Ureter (tissue), 1 donor: ENCODE measurements at regions not wholly inside any gene's neighbourhood (a gene's known extent, or its start where the extent isn't known, plus 50 kb on each side); places are given as distances from the start of the nearest gene placed in this dataset.

Source experiments
- DNase-seq: peaks from one replicate; pipeline ENCODE4 v3.0.0-alpha.2; 2020; ENCODE audit warnings: low spot score
- donor health status: DM: yes; HTN: yes; CAD: no.

DNA sequence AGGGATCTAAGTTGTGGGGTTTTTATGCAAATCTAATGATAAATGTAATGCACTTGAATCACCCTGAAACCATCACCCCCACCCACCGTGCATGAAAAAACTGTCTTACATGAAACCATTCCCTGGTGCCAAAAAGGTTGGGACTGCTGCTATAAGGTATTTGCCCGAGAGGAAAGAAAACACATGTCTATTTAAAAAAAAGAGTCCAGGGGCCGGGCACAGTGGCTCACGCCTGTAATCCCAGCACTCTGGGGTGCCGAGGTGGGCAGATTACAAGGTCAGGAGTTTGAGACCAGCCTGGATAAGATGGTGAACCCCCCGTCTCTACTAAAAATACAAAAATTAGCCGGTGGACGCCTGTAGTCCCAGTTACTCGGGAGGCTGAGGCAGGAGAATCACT is 1372.8 kb upstream of the CDH2 start:
- DNase-seq, result no peak

DNA sequence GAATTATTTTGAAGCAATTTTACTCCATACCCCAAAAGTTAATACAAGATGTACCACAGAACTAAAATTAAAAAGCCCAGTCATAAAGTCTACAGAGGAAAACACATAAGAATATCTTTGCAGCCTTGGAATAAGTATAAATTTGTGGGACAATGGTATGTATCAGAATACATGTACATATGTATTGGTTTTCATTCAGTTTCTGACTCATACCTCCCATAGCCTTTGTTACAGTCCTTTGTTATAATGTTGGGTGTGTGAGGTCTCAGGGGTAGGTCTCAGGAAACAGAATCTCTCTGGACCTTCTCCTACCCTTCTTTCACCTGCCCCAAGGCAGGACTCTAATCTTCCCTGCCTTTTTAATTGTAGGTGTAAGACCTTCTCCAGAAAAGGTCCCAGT is 1370.7 kb upstream of the CDH2 start:
- no peak for DNase-seq

DNA sequence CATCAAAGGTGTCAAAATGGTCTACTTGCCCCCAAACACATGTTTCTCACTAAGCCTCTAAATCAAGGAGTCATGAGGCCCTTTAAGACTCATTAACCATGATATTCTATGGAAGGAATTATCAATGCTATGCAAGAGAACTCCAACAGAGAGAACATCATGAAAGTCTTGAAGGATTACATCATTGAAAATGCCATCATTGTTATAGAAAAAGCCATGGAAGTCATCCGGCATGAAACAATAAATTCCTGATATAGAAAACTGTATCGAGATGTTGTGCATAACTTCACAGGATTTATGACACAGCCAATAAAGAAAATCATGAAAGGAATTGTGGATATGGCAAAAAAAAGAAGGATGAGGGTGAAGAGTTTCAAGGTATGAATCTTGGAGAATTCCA is 1363.6 kb upstream of the CDH2 start:
- no peak for DNase-seq

DNA sequence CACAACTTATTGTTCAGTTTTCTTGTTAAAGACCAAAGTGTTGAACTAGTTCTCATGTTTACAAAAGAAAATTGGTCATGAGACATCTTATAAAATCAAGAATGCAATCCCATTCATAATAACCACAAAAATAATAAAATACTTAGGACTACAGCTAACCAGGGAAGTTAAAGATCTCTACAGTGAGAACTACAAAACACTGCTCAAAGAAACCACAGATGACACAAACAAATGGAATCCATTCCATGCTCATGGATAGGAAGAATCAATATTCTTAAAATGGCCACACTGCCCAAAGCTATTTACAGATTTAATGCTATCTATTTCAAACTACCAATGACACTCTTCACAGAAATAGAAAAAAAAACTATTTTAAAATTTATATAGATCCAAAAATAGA is 1354.8 kb upstream of the CDH2 start:
- no peak for DNase-seq

DNA sequence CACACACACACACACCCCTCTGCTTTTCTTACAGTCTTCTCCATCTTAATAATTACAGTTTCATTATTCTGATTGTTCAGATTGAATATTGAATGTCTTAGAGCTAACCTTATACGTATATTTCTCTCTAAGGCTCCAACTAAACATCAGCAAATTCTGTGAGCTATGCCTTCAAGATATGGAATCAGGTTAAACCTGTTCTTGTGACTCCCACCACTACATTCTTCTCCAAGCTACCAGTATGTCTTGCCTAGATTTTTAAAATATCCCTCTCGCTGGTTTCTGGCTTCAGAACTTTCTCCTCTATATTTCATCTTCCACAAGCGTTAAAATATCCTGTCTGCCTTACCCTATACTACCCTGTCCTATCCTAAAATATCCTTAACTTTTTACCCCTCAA is 1346.4 kb upstream of the CDH2 start:
- no peak for DNase-seq

DNA sequence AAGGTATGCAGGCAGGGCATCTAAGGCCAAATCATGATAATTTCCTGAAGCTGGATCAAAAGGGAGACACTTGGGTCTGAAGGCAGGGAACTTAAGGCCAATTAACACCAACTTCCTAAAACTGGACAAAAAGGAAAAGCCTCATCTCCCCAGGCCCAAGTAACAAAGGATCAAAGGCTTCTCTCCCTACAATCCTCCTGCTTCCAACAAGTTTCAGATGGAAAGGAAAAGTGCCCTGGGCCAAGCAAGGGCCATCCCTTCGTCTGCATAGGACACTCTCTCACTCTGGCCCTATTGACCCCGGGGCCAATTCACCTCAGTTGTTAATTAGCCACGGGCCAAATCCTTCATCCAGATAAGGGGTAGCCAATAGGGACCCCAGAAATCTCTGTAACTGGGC is 1335.8 kb upstream of the CDH2 start:
- DNase-seq, result no peak

DNA sequence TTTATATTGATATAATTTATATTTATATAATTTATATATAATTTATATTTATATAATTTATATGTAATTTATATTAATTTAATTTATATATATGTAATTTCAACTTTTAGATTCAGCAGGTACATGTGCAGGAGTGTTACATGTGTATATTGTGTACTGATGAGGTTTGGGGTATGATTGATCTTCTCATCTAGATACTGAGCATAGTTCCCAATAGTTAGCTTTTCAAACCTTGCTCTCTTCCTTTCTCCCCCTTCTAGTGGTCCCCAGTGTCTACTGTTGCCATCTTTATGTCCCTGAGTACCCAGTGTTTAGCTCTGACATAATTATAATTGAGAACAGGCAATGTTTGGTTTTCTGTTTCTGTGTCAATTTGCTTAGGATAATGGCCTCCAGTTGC is 1335.3 kb upstream of the CDH2 start:
- DNase-seq, result no peak

DNA sequence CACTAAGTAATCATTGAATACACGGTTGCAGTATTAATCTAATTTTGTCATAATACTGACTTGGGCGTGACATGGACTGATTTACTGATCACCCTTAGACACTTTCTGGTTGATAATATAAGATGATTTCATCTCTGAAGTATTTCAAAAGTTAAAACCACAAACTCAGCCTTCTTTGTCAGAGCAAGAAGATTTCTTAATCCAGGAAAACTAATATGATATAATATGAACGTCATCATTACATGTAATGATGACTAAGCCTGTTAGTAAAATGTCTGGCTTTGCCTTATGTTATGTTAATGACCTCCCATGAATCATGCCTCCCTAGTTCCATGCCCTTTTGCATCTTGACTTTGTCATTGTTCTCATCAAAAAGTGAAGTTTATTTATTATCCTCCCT is 1325.0 kb upstream of the CDH2 start:
- DNase-seq, result no peak

DNA sequence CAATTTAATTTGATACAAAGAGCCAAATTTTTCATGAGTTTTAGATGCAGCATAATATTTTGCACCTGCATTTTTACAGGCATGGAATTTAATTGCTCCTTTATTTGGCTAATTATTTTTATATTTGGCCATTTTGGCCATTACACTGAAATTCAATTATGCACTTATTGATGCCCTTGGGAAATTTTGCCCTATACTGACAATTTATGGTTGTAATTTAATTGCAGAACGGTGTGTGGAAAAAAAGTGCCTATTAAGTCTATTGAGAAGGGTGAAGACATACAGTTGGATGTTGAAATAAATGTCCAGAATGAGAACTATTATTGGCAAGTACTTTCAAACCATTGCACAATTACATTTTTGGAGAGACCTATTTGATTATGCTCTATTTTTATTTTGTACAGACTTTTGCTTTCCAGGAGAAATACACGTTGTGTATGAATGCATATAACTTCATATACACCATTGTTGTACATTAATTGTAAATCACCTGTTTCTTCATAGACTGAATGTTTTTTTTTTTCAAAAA is 1319.3 kb upstream of the CDH2 start:
- no peak for DNase-seq

DNA sequence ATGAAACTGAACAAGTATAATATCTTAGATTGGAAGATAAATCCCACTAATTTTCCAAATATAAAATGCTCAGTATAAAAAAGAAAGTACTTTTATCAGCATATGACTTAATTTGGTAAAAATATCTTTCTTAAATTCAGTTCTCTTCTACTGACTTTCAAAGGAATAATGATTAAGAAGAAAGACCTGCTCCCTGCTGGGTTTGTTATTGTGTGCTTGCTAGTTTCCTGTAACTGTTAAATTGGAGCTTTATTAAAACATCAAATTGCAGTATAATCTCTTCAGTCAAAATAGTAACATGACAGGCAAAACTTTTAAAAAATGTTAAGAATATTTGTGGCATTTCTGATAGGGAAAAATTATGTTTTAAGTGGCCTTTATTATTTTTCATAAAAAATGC is 1317.4 kb upstream of the CDH2 start:
- no peak for DNase-seq

DNA sequence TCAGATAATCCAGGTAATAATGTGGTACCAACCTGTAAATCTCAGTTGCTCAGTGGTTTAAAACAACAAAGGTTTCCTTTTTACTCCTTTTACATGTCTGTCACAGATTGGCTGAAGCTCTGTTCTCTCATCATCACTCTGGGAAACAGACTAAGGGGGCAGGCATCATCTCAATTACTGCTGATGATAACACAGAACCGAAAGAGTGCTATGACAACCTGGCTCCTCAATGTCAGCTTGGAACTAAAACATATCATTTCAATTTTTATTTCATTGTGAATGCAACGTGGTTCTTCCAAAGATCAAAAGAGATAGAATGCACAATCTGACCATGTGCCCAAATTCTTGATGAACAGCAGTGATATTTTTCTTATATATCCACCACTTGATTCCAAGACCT is 1315.0 kb upstream of the CDH2 start:
- no peak for DNase-seq

DNA sequence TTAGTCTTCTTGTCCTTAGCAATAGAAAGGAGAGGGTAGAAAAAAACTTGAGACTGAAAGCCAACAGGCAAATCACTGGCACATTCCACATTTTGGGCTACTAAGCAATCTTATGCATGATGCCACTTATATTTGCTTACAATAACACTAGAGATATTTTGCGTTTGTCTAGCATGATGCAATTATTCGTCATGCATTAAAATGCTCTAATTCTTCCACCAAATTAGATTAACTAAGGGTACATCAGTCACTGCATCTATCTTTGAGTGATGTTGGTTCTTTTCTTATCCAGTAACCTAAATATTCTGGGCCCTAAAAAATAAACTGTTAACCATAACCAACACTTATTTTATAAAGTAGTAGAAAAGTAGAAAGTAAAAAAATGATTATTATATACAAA is 1311.7 kb upstream of the CDH2 start:
- no peak for DNase-seq

DNA sequence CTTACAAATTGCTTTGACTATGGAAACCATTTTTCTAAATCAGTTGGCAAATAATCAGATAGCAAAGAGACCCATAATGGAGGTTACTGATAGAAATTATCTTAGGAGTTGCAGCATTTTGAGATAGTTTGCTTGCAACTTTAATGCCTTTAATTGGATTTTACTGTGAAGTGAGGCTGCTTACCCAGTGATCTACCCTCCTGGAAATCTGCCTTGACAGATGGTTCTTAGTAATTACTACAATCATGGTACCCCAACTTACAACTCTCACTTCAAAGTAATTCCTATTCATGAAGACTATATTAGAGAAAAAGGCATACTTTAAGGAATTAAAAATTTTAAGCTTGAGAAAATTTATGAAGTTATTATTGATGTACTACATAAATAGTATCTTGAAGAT is 1288.6 kb upstream of the CDH2 start:
- no peak for DNase-seq

DNA sequence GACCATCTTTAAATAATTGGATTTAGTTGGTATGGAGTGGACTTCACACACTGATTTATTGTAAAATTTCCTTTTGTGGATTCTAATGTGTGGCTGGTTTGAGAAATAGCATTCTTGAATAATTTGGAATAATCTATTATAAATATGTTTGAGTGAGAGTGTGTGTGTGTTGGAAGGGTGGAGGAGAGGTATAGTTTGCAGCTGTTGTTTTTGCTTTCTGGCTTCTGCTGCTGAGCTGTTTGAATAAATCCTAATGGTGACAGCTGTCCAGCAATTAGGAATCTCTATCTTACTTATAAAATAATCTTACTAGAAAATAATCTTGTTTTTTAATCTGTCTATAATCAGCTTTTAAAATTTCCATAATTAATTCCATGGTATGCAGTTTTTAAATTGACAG is 1283.0 kb upstream of the CDH2 start:
- no peak for DNase-seq

DNA sequence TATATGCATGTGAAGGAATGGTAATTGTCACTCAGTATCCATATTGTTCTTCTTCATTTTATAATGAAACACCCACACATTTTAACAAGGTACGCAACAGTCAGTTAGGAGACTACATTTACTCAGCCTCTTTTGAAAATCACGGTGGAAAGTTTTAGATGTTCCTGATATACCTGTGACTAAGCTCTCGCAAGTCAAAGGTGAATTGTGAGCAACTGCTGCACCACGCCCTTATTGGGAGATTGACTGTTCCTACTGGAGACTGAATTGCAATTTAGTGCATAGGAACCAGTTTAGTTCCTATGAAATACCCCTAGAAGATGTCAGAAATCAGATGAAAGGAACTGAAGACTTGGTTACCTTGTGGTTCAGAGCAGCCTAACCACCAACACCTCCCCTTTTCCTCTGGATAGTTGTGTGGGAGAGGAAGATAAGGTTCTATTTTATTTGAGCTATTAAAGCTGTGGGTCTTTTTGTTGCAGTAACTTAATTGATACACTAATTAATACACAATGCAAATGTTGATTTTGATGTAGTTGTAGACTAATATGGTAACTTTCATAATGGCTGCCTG is 1280.5 kb upstream of the CDH2 start:
- no peak for DNase-seq

DNA sequence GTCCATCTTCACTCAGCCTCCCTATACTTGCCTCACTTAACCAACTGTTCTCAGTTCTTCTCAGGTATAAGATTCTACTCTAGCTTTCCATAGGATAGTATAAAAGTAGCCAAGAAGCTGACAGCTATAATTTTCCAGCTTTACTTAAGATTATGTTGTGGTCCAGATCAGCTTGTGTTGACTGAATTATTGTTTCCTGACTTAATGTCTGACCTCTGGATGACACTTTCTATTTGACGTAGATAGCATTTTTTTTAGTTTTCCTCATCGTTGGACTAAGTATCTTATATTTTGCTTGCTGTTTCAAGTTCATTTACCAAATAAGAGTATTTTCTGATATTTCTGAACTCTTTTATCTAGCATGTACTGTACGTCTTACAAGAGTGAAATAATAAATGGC is 1272.5 kb upstream of the CDH2 start:
- no peak for DNase-seq

DNA sequence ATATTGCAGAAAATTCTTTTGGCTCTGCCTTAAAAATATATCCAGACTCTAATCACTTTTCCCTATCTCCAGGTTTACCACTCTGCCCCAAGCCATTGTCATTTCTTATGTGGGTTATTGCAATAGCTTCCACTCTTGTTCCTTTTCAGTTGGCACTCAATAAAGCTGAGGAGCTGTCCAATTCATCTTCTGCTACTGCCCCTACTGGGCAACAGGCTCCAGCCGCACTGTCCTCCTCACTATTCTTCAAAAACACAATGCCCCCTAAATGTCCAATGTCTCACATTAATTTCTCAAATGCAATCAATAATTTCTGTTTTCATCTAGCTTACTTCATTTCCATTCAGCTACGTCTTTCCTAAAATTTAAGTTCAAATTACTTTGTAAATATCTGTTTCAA is 1262.5 kb upstream of the CDH2 start:
- no peak for DNase-seq

DNA sequence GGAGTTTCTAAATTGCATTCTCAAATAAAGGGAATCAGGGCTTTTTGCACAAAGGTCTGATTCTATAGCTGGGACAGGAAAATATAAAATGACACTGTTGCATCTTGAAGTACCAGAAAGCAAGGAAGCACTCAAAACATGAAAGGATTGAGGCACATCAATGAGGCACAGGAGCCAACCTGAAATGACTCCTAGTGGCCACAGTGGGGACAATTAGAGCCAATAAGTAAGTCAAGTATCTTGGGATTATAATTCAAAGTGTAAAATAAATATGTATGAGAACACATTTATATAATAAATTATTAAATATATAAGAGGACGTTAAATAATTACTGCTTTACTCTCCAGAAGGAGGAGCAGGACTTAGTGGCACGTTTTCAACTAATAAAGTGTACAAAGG is 1259.5 kb upstream of the CDH2 start:
- DNase-seq, result no peak

DNA sequence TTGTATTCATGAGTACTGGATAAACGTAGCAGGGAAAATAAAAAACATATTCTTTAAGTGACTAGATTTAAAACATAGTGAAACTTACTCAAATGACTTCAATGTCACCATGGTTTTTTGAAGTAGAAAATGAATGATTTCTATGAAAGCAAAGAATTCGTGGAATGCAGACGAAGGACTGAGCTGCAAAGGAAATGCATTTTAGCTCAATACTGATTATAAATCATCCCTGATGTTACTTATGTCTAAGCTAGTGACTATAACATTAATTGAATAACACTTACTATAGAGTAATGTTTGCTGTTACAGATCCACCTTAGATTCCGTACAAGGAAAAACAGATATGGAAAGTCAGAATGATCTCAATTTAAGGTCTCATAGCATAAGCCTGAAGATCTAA is 1257.7 kb upstream of the CDH2 start:
- DNase-seq, result no peak

DNA sequence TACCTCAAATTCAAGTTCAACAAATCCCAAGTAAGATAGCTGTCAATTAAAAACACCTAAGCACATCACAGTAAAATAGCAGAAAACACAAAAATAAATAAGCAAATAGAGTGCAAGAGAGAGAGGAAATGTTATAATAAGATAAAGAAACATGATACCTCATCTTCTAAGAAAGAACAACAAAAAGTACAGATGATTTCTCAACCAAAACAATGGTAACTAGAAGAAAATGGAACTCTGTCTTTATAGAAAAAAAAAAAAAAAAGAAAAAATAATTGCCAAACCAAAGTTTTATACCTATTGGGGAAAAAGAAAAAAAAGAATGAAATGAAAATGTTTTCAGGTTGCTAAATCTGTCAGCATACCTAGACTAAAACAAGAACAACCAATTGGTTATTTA is 1253.5 kb upstream of the CDH2 start:
- DNase-seq, result no peak

DNA sequence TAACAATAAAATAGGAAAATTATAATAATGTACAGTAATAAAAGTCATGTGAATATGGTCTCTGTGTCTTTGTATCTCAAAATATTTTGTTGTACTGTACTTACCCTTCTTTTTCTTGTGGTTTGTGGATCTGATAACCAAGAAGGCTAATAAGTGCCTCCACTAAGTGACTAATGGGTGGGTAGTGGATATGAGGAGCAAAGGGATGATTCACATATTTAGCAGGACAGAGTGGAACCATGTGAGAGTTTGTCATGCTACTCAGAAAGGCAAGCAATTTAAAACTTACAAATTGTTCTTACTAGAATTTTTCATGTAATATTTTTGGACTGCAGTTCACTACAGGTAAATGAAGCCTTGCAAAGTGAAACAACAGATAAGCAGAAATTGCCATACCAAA is 1241.2 kb upstream of the CDH2 start:
- DNase-seq, result no peak

DNA sequence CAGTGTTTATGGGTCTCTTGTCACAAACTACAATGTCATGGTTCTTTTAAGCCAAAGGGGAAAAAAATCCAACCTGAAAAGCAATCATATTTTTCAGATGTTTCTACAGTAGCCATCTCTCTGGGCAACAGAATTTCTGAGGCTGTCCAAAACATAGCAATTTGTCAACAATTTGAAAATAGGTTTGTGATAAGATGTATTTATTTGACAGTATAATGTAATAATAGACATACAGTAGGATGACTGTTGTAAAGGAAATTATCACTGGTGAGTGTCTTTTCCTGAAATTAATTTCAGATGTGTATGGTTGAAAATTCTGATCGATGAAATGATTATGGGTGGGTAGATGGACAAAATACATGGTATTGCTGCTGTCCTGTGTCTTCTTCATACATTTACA is 1230.1 kb upstream of the CDH2 start:
- DNase-seq, result no peak

DNA sequence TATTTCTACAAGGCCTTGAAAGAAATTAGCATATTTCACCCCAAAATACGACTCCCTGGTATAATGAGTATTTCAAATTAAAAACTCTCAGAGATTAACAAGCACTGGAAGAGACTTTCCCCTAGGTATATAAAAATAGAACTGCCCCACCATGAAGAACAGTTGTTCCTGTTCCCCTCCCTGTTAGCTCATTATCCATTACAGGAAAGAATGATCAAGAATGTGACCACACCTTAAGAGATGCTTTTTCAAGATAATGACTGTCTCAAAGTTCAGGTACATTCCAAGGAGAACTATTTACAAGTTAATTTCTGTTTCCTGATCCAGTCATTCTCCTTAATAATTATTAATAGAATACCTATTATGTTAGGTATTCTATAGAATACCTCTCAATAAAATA is 1220.6 kb upstream of the CDH2 start:
- DNase-seq, result no peak
